HepG2 (cell line): ENCODE measurements at regions not wholly inside any gene's neighbourhood (a gene's known extent, or its start where the extent isn't known, plus 50 kb on each side); places are given as distances from the start of the nearest gene placed in this dataset.

Experiments used
- ATAC-seq: fragments of 200-7000 bp; cut with Tn5 transposase; 3 replicates; pipeline ENCODE4 v1.9.1; 2020; ENCODE audit warnings: mild to moderate bottlenecking, moderate library complexity
- BruUV-seq: library from RNA; stranded (reverse); fragments of 400-500 nt; replicated peaks from 2 replicates; lab custom pipeline; 2021; lab: Mats Ljungman, UMichigan
- CTCF ChIA-PET: fragments of 300-600 bp; formaldehyde crosslinking; extraction: SDS; loops from one replicate; lab custom pipeline; 2021; ENCODE audit warnings: low total read pairs, inconsistent platforms, low intra/inter-chr PET ratio; lab: Yijun Ruan, JAX
- POLR2A ChIA-PET: fragments of 350-600 bp; sonication (Branson Sonifier 250); formaldehyde crosslinking; loops from one replicate; lab custom pipeline; 2020; ENCODE audit warnings: antibody characterized with exemption, inconsistent platforms; lab: Yijun Ruan, JAX
- DNase-seq: peaks from one replicate; pipeline ENCODE4 v3.0.0-alpha.2; 2015; ENCODE audit warnings: low spot score
- FAIRE-seq: peaks from 3 replicates; lab custom pipeline; 2011; peaks lifted over from hg19 to GRCh38; lab: Jason Lieb, UNC
- H2AFZ ChIP-seq: one replicate; pipeline ENCODE4 v1.6.1; 2011; ENCODE audit warnings: low read length, inconsistent platforms
- H3K27ac ChIP-seq: fragments of 300-600 bp; 3 replicates; pipeline ENCODE4 v1.8.0; 2011; ENCODE audit warnings: mixed run types, mild to moderate bottlenecking, mixed read lengths, low read length, inconsistent platforms; ENCODE audit not compliant: insufficient read depth; ENCODE audit errors: extremely low read length
- H3K27me3 ChIP-seq, 2 experiments: fragments of 200-600 bp in 1 of 2; 2 replicates in 1 of 2; 3 replicates in 1 of 2; pipeline versions ENCODE4 v1.6.0 to v1.8.0; 2011; ENCODE audit warnings: low read length in 2 of 2, mild to moderate bottlenecking in 2 of 2, moderate library complexity in 2 of 2, inconsistent platforms in 1 of 2; ENCODE audit not compliant: insufficient read depth in 2 of 2, control insufficient read depth in 1 of 2
- H3K36me3 ChIP-seq, 2 experiments: fragments of 200-600 bp in 1 of 2; replicated peaks in 1 of 2; 2 replicates in 1 of 2; 3 replicates in 1 of 2; pipeline versions ENCODE4 v1.5.1 to v1.8.0; 2011; ENCODE audit warnings: low read length in 2 of 2, inconsistent platforms in 1 of 2; ENCODE audit not compliant: insufficient read depth in 2 of 2, control insufficient read depth in 1 of 2
- H3K4me1 ChIP-seq: 2 replicates; pipeline ENCODE4 v1.5.1; 2012; ENCODE audit warnings: low read length, inconsistent platforms; ENCODE audit not compliant: insufficient read depth
- H3K4me2 ChIP-seq: 2 replicates; pipeline ENCODE4 v1.6.0; 2011; ENCODE audit warnings: low read depth, low read length, inconsistent platforms
- H3K4me3 ChIP-seq, 3 experiments: fragments of 200-600 bp in 1 of 3; sonication (generic), shearing (Covaris generic) in 1 of 3; replicated peaks in 1 of 3; 2 replicates each; pipeline ENCODE4 v1.5.1; 2011 to 2016; ENCODE audit warnings: low read length in 3 of 3, inconsistent platforms in 2 of 3, low read depth in 2 of 3, mild to moderate bottlenecking in 2 of 3, control low read depth in 1 of 3, mixed read lengths in 1 of 3; ENCODE audit not compliant: insufficient read depth in 1 of 3
- H3K79me2 ChIP-seq: one replicate; pipeline ENCODE4 v1.6.1; 2011; ENCODE audit warnings: low read length, inconsistent platforms; ENCODE audit not compliant: insufficient read depth
- H3K9ac ChIP-seq: 2 replicates; pipeline ENCODE4 v1.6.0; 2011; ENCODE audit warnings: mild to moderate bottlenecking, low read depth, low read length, inconsistent platforms; ENCODE audit not compliant: insufficient read depth
- H3K9me3 ChIP-seq: 2 replicates; pipeline ENCODE4 v1.5.1; 2012; ENCODE audit warnings: mild to moderate bottlenecking, low read length
- H4K20me1 ChIP-seq: 2 replicates; pipeline ENCODE4 v1.6.0; 2011; ENCODE audit warnings: inconsistent platforms, mild to moderate bottlenecking, low read length, moderate library complexity; ENCODE audit not compliant: insufficient read depth
- ARID4A ChIP-seq: sonication (generic); formaldehyde crosslinking; IDR thresholded peaks from 2 replicates; pipeline ENCODE4 v1.5.0; 2020; ENCODE audit warnings: mild to moderate bottlenecking, missing genetic modification reagents, borderline replicate concordance
- ATF6 ChIP-seq: sonication (generic); formaldehyde crosslinking; conservative IDR thresholded peaks from 2 replicates; pipeline ENCODE4 v1.4.0; 2020; ENCODE audit warnings: missing genetic modification reagents
- DZIP1 ChIP-seq: sonication (generic); formaldehyde crosslinking; IDR thresholded peaks from 2 replicates; pipeline ENCODE4 v1.5.0; 2020; ENCODE audit warnings: mild to moderate bottlenecking, missing genetic modification reagents
- MBNL3 ChIP-seq: fragments of 250-450 bp; sonication (Bioruptor Pico); conservative IDR thresholded peaks from 2 replicates; pipeline ENCODE4 v1.8.0; 2022; ENCODE audit warnings: mild to moderate bottlenecking, inconsistent platforms
- NFIB ChIP-seq: sonication (generic); formaldehyde crosslinking; IDR thresholded peaks from 2 replicates; pipeline ENCODE4 v1.9.0; 2021; ENCODE audit warnings: missing genetic modification reagents, mild to moderate bottlenecking, borderline replicate concordance
- RERE ChIP-seq: IDR thresholded peaks from 2 replicates; pipeline ENCODE4 v1.6.1; 2016; ENCODE audit warnings: low read depth, missing genetic modification reagents, missing compliant biosample characterization
- ZFP1 ChIP-seq: IDR thresholded peaks from 2 replicates; pipeline ENCODE4 v1.6.1; 2016
- ZNF709 ChIP-seq: sonication (generic); formaldehyde crosslinking; IDR thresholded peaks from 2 replicates; pipeline ENCODE4 v1.5.0; 2020; ENCODE audit warnings: mild to moderate bottlenecking, missing genetic modification reagents
- ZSCAN31 ChIP-seq: sonication (generic); formaldehyde crosslinking; IDR thresholded peaks from 2 replicates; pipeline ENCODE4 v1.5.0; 2020; ENCODE audit warnings: low read depth, mild to moderate bottlenecking, missing genetic modification reagents
- WGBS: methylation state at CpG from one replicate; pipeline ENCODE4 v1.1.6; 2017; ENCODE audit warnings: low lambda C conversion rate; 5-methylcytosine and 5-hydroxymethylcytosine counted together
- in situ Hi-C: cut with HindIII; loops from 2 replicates; pipeline ENCODE4 v1.10.0; 2017; ENCODE audit warnings: low pct_unique_long_range_greater_than_20kb; ENCODE audit not compliant: extremely low pct_ligation_motif_present
- intact Hi-C: fragments of 100-400 bp; cut with micrococcal nuclease; formaldehyde crosslinking; loops from one replicate; pipeline ENCODE4 v1.10.0; 2022; ENCODE audit not compliant: unreplicated experiment

- TF ChIP-seq DZIP1 (no peak), MBNL3 (CRISPR knock-in tag) (no peak), ZFP1 (CRISPR knock-in tag) (no peak), ZSCAN31 (CRISPR knock-in tag) (no peak), ARID4A (no peak)
Observed at GRCh38 chr10:121245754-121246153, 352.5 kb downstream of the FGFR2 start (continued).

GRCh38 chr10:121248266-121248665 lies 350.0 kb downstream of the FGFR2 start:
- Histone ChIP-seq H3K4me3 (no peak overlapping the region), H3K4me1 (no peaks in the 10 kb centered on the region), H4K20me1 (no peaks in the 10 kb centered on the region), H3K27me3 (no peaks in the 10 kb centered on the region; a peak in 2 of 5 replicates), H3K36me3 (no peaks in the 10 kb centered on the region), H2AFZ (no peak overlapping the region), H3K4me2 (no peak overlapping the region), H3K9ac (no peak overlapping the region), H3K27ac (no peak overlapping the region), H3K79me2 (no peaks in the 10 kb centered on the region), H3K9me3 (no peaks in the 10 kb centered on the region)
- FAIRE-seq (no peak), DNase-seq (no peak), ATAC-seq (no peak)
- intact Hi-C loops (no loop called here), in situ Hi-C loops (no loop called here)
- BruUV-seq = no TSS peak
- ChIA-PET POLR2A (no interaction called here), CTCF (no interaction called here)
- 15% methylated on average over 6 of the region's 6 CpGs for WGBS
- TF ChIP-seq ZNF709 (CRISPR knock-in tag) (no peak), ZSCAN31 (CRISPR knock-in tag) (no peak), ATF6 (CRISPR knock-in tag) (no peak), RERE (CRISPR knock-in tag) (no peak), NFIB (CRISPR knock-in tag) (no peak)
